ENCODE measurements at regions not wholly inside any gene's neighbourhood (a gene's known extent, or its start where the extent isn't known, plus 50 kb on each side); places are given as distances from the start of the nearest gene placed in this dataset.

DNA sequence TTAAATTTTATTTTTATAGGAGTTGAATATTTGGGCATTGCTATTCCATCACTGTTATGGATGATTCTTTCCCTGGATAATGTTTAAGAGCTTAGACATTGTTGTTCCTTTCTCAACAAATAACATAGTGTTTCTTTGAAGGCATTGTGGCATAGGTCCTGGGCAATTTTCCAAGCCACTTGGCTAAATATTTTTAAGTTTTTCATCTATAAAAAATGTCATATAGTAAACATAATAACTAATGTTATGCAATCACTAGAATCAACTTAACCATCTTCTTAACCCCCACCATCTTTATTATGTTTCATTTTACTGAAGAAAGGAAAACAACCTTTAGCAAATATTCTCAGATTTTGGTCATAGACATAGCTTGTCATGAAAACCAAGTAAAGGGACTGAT lies 600.6 kb upstream of the LMO3 start:
- no peak overlapping the region for H3K27ac ChIP-seq
- no peaks in the 10 kb centered on the region for H3K4me1 ChIP-seq
- H3K9me3 ChIP-seq = peaks cover 0 to 8% (median 0%) of the 10 kb centered on the region in 4 donors
- no peaks in the 10 kb centered on the region for H3K36me3 ChIP-seq
- DNase-seq (ENCODE audit: low spot score in 2 of 2) = no peak
- H3K4me3 ChIP-seq = no peak overlapping the region
- no peaks in the 10 kb centered on the region for H3K27me3 ChIP-seq
- no peak for TF ChIP-seq POLR2A (IDR thresholded peaks at IDR 0.05)
- TF ChIP-seq, protein P1, sequence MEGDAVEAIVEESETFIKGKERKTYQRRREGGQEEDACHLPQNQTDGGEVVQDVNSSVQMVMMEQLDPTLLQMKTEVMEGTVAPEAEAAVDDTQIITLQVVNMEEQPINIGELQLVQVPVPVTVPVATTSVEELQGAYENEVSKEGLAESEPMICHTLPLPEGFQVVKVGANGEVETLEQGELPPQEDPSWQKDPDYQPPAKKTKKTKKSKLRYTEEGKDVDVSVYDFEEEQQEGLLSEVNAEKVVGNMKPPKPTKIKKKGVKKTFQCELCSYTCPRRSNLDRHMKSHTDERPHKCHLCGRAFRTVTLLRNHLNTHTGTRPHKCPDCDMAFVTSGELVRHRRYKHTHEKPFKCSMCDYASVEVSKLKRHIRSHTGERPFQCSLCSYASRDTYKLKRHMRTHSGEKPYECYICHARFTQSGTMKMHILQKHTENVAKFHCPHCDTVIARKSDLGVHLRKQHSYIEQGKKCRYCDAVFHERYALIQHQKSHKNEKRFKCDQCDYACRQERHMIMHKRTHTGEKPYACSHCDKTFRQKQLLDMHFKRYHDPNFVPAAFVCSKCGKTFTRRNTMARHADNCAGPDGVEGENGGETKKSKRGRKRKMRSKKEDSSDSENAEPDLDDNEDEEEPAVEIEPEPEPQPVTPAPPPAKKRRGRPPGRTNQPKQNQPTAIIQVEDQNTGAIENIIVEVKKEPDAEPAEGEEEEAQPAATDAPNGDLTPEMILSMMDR (IDR thresholded peaks at IDR 0.05) = no peak

DNA sequence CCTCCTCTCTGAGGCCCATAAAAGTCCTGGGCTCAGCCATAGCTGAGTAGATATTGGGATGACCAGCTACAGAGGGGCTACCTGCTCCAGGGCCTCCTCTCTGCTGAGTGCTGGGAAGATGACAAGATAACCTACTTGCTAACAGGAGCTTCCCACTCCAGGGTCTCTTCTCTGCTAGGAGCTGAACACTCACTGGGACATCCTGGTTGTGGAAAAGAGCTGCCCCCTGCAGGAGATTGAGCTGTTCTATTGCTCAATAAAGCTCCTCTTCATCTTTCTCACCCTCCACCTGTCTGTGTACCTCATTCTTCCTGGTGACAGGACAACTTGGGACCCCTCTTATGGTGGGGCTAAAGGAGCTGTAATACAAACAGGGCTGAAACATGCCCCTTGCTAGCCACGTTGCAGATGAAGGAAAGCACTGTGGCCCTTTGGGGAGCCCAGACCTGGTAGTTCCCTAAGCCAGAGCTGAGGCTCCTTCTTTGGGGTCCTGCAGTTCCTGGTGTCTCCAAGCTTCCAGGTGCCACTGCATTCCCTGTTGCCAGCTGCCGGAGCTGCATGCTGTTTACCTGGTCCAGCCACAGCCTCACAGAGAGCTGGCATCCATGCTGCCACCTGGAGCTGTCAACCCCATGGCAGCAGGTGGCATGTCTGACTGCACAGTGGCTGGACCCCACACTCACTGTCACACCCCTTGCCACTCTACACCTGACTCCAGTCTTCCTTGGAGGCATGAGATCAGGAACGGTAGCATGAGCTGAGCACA lies 598.5 kb upstream of the LMO3 start:
- H3K9me3 ChIP-seq = peaks cover 0 to 8% (median 0%) of the 10 kb centered on the region in 4 donors
- H3K4me1 ChIP-seq = no peaks in the 10 kb centered on the region
- H3K36me3 ChIP-seq = no peaks in the 10 kb centered on the region
- H3K27me3 ChIP-seq = no peaks in the 10 kb centered on the region
- no peak for TF ChIP-seq EP300 (IDR thresholded peaks at IDR 0.05)
- no peak for TF ChIP-seq POLR2A (IDR thresholded peaks at IDR 0.05)
- TF ChIP-seq, protein P1 (IDR thresholded peaks at IDR 0.05) = no peak
- H3K27ac ChIP-seq = no peak overlapping the region
- no peak for DNase-seq (ENCODE audit: low spot score in 2 of 2)
- no peak overlapping the region for H3K4me3 ChIP-seq
- WGBS, 2 donors = 76 to 85% methylated on average over 3 of the region's 3 CpGs

DNA sequence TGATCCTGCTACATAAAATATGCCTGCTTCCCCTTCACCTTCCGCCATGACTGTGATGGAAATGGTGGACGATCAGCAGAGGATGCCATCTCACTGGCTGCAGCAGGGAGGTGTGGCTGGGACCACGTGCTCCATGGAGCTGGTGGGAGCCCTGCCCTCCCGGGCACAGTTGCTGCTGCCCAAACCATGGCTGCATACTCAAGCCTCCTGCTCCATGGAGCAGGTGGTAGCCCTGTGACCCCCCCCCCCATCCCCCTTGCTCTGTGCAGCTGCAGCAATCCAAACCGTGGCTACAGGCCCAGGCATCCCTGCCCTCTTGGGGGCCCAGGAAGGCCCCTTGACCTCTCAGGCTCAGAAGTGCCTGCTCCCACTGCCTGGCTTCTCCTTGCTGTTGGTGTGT lies 597.5 kb upstream of the LMO3 start:
- Histone ChIP-seq H3K27me3 (no peaks in the 10 kb centered on the region), H3K4me3 (no peak overlapping the region), H3K36me3 (no peaks in the 10 kb centered on the region), H3K27ac (no peak overlapping the region), H3K4me1 (no peaks in the 10 kb centered on the region), H3K9me3 (peaks cover 0 to 8% (median 0%) of the 10 kb centered on the region in 4 donors)
- TF ChIP-seq EP300 (IDR thresholded peaks at IDR 0.05) (no peak), POLR2A (IDR thresholded peaks at IDR 0.05) (no peak)
- TF ChIP-seq, protein P1 (IDR thresholded peaks at IDR 0.05) = no peak
- no peak for DNase-seq (ENCODE audit: low spot score in 2 of 2)
- 78 to 83% methylated on average over 5 of the region's 5 CpGs for WGBS, 2 donors

DNA sequence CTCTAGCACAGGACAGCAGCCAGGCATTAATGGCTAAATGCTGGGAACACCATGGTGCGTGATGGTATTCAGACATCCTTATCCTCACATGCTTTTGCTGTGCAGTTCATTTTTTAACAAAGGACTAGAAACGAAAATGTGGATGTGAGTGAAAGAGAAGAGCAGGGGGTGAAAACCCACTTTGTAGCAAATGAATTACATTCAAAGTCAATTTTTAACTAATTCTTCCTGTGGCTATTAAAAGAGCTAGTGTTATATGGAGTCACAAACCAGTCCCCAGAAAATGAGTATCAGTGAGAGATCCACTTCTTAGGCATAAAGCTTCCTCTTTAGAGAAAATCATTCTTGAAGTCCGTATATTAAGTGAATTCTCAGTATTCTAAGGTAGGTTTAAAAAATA lies 592.0 kb upstream of the LMO3 start:
- H3K4me1 ChIP-seq = no peaks in the 10 kb centered on the region
- H3K27ac ChIP-seq = no peak overlapping the region
- DNase-seq (ENCODE audit: low spot score in 2 of 2) = no peak
- no peaks in the 10 kb centered on the region for H3K27me3 ChIP-seq
- WGBS, 2 donors = 54 to 57% methylated on average over 3 of the region's 3 CpGs
- H3K36me3 ChIP-seq = no peaks in the 10 kb centered on the region
- TF ChIP-seq, protein P1 (IDR thresholded peaks at IDR 0.05) = no peak
- TF ChIP-seq POLR2A (IDR thresholded peaks at IDR 0.05) = no peak
- TF ChIP-seq EP300 (IDR thresholded peaks at IDR 0.05) = no peak
- no peak overlapping the region for H3K4me3 ChIP-seq
- H3K9me3 ChIP-seq = no peaks in the 10 kb centered on the region

DNA sequence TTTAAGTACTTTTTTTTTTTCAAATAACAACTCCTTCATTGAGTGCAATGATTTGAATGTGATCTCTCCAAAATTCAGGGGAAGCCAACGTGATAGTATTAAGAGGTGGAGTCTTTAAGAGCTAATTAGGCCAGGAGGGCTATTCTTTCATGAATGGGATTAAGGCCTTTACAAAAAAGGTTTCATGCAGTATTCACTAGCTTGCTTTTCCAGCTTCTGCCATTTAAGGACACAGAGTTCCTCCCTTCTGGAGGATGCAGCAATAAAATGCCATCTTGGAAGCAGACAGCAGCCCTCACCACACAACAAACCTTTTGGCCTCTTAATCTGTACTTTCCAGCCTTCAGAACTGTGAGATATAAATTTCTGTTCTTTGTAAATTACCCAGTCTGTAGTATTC lies 586.8 kb upstream of the LMO3 start:
- Histone ChIP-seq H3K9me3 (no peaks in the 10 kb centered on the region), H3K27me3 (no peaks in the 10 kb centered on the region), H3K36me3 (no peaks in the 10 kb centered on the region), H3K4me1 (no peaks in the 10 kb centered on the region), H3K4me3 (no peak overlapping the region), H3K27ac (no peak overlapping the region)
- TF ChIP-seq EP300 (IDR thresholded peaks at IDR 0.05) = no peak
- TF ChIP-seq POLR2A (IDR thresholded peaks at IDR 0.05) = no peak
- TF ChIP-seq, protein P1 (IDR thresholded peaks at IDR 0.05) = no peak
- no peak for DNase-seq (ENCODE audit: low spot score in 2 of 2)
- WGBS, 2 donors = 22 to 54% methylated on average over 1 of the region's 1 CpG
